ENCODE measurements at regions not wholly inside any gene's neighbourhood (a gene's known extent, or its start where the extent isn't known, plus 50 kb on each side); places are given as distances from the start of the nearest gene placed in this dataset.

- H3K4me3 ChIP-seq (ENCODE audit: low read depth, low read length): no peak overlapping the region
- TF ChIP-seq CTCF (IDR thresholded peaks at IDR 0.05; ENCODE audit: insufficient read depth, low read length): no peak
- no peak for DNase-seq (ENCODE audit: low read depth)
Measured at GRCh38 chr21:22561946-22562345, 1563.7 kb downstream of the NCAM2 start.

DNA sequence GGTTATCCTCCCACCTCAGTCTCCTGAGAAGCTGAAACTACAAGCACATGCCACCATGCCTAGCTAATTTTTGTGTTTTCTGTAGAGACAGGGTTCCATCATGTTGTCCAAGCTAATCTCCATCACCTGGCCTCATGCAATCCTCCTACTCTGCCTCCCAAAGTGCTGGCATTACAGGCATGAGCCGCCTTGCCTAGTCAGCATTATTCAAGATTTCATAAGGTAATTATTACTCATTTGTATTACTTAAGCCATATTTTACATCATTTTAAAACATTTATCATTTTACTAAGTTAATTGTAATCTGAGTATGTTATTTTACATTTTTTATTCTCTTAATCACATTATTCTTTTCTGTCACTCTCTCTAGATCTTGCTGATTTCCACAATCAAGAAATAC is 1575.6 kb downstream of the NCAM2 start:
- H3K4me3 ChIP-seq (ENCODE audit: low read depth, low read length): no peak overlapping the region
- no peak for DNase-seq (ENCODE audit: low read depth)
- TF ChIP-seq CTCF (IDR thresholded peaks at IDR 0.05; ENCODE audit: insufficient read depth, low read length): no peak

DNA sequence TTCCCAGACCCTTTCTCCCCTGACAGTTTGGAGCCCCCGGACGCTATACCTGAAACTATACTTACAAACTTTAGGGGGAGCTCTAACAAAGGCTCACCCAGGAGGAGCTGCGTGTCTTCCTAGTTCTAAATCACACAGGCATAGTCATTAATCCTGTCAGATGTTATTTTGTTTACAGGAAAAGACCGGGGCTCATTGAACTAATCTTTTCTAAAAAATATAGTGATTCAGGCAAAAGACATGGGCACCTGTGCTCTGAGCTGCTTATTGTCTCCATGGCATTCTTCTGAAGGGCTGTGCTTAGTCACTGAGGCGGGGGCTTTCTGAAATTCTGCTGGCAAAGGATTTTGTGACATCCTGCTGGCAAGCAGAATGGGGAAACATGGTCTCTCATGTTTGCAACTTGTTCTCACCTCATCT is 1577.0 kb downstream of the NCAM2 start:
- no peak overlapping the region for H3K4me3 ChIP-seq (ENCODE audit: low read depth, low read length)
- no peak for TF ChIP-seq CTCF (IDR thresholded peaks at IDR 0.05; ENCODE audit: insufficient read depth, low read length)
- DNase-seq (ENCODE audit: low read depth): no peak

- TF ChIP-seq CTCF (IDR thresholded peaks at IDR 0.05; ENCODE audit: insufficient read depth, low read length): no peak
- no peak overlapping the region for H3K4me3 ChIP-seq (ENCODE audit: low read depth, low read length)
- no peak for DNase-seq (ENCODE audit: low read depth)
Measured at GRCh38 chr21:22579741-22580140, 1581.5 kb downstream of the NCAM2 start.

GRCh38 chr21:22582026-22582425 is 1583.8 kb downstream of the NCAM2 start:
- no peak overlapping the region for H3K4me3 ChIP-seq (ENCODE audit: low read depth, low read length)
- DNase-seq (ENCODE audit: low read depth): no peak
- TF ChIP-seq CTCF (IDR thresholded peaks at IDR 0.05; ENCODE audit: insufficient read depth, low read length): no peak

DNA sequence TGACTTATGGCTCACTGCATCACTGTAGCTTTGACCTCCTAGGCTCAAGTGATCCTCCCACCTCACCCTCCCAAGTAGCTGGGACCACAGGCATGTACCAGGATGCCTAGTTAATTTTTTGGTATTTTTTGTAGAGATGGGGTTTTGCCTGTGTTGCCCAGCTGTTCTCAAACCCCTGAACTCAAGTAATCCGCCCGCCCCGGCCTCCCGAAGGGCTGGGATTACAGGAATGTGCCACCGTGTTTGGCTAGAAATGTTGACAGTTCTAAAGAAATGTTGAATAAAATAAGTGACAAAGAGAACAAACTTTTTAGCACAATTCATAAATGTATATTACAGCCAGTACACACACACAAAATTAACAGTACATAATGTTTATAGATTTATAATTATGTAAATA is 1586.1 kb downstream of the NCAM2 start:
- no peak for DNase-seq (ENCODE audit: low read depth)
- no peak overlapping the region for H3K4me3 ChIP-seq (ENCODE audit: low read depth, low read length)
- TF ChIP-seq CTCF (IDR thresholded peaks at IDR 0.05; ENCODE audit: insufficient read depth, low read length): no peak

- no peak for DNase-seq (ENCODE audit: low read depth)
- no peak overlapping the region for H3K4me3 ChIP-seq (ENCODE audit: low read depth, low read length)
- TF ChIP-seq CTCF (IDR thresholded peaks at IDR 0.05; ENCODE audit: insufficient read depth, low read length): no peak
Measured at GRCh38 chr21:22585558-22585957, 1587.3 kb downstream of the NCAM2 start.

Measured in fibroblast of the aortic adventitia (primary cell).